Tibial nerve (tissue), 4 donors: ENCODE measurements at regions not wholly inside any gene's neighbourhood (a gene's known extent, or its start where the extent isn't known, plus 50 kb on each side); places are given as distances from the start of the nearest gene placed in this dataset.

ENCODE experiments used
- DNase-seq, 2 donors: peaks; one replicate each; pipeline ENCODE4 v3.0.0-alpha.2; 2019; ENCODE audit warnings: low spot score in 2 of 2
- H3K27ac ChIP-seq, 4 donors: fragments of 200-600 bp; sonication (generic) in 3 of 4; one replicate each; pipeline ENCODE4 v1.5.1; 2017 to 2019; ENCODE audit warnings: mild to moderate bottlenecking in 1 of 4
- H3K27me3 ChIP-seq, 2 donors: fragments of 200-600 bp; sonication (generic) in 1 of 2; one replicate each; pipeline versions ENCODE4 v1.5.1 to v1.6.0; 2017 to 2019
- H3K36me3 ChIP-seq, 3 donors: fragments of 200-600 bp; sonication (generic); one replicate each; pipeline ENCODE4 v1.5.1; 2018 to 2019
- H3K4me1 ChIP-seq, 4 donors: fragments of 200-600 bp; sonication (generic) in 3 of 4; one replicate each; pipeline ENCODE4 v1.5.1; 2017 to 2019
- H3K4me3 ChIP-seq, 4 donors: fragments of 200-600 bp; sonication (generic) in 3 of 4; one replicate each; pipeline ENCODE4 v1.5.1; 2017 to 2019; ENCODE audit warnings: mild to moderate bottlenecking in 1 of 4, moderate library complexity in 1 of 4
- H3K9me3 ChIP-seq, 4 donors: fragments of 200-600 bp; sonication (generic) in 3 of 4; one replicate each; pipeline ENCODE4 v1.5.1; 2017 to 2019
- CTCF ChIP-seq, 5 experiments: fragments of 200-600 bp in 3 of 5; fragments of 450-650 bp in 2 of 5; sonication (generic) in 3 of 5; IDR thresholded peaks; one replicate each; pipeline ENCODE4 v1.5.1; 2016 to 2019; ENCODE audit warnings: antibody characterized with exemption in 5 of 5, mild to moderate bottlenecking in 3 of 5, moderate library complexity in 2 of 5
- EP300 ChIP-seq, 2 donors: sonication (generic); formaldehyde crosslinking; IDR thresholded peaks; one replicate each; pipeline ENCODE4 v1.6.1; 2017; ENCODE audit warnings: antibody characterized with exemption in 2 of 2, mild to moderate bottlenecking in 1 of 2
- POLR2A ChIP-seq, 2 donors: fragments of 450-650 bp; IDR thresholded peaks; one replicate each; pipeline ENCODE4 v1.6.1; 2017; ENCODE audit warnings: antibody characterized with exemption in 2 of 2, mild to moderate bottlenecking in 2 of 2, moderate library complexity in 2 of 2
- WGBS, 2 donors: methylation state at CpG; one replicate each; pipeline ENCODE4 v1.1.5; 2018; 5-methylcytosine and 5-hydroxymethylcytosine counted together

DNA sequence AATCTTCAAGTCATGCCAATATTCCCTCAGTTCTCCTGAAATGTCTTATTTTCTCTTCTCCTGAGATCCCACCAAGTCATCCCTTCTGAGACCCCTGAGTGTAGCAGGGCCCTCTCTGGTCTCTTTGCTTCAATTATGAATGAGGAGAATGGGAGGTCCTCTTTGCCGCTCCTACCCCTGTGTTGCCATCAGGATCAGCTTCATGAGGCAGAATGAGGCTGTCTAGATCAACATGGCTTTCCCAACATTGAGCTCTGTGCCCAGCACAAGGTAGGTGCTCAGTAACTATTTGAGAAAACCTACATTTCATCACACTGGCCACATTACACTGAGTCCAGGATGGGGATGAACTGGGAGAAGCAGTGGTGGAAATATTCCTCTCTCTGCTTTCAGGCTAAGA lies 107.2 kb downstream of the ZNF280B start:
- no peak overlapping the region for H3K4me3 ChIP-seq
- H3K36me3 ChIP-seq = no peaks in the 10 kb centered on the region
- peaks cover 0 to 3% of the 10 kb centered on the region in 2 donors for H3K27me3 ChIP-seq
- peaks cover 0 to 11% (median 0%) of the 10 kb centered on the region in 4 donors for H3K4me1 ChIP-seq
- no peak for TF ChIP-seq CTCF (IDR thresholded peaks at IDR 0.05)
- TF ChIP-seq EP300 (IDR thresholded peaks at IDR 0.05) = no peak
- no peak for TF ChIP-seq POLR2A (IDR thresholded peaks at IDR 0.05)
- H3K9me3 ChIP-seq = no peaks in the 10 kb centered on the region
- H3K27ac ChIP-seq = no peak overlapping the region
- 90 to 100% methylated on average over 1 of the region's 1 CpG for WGBS, 2 donors
- no peak for DNase-seq

GRCh38 chr22:22403306-22403705 lies 105.2 kb downstream of the ZNF280B start:
- TF ChIP-seq EP300 (IDR thresholded peaks at IDR 0.05) = no peak
- no peak for TF ChIP-seq POLR2A (IDR thresholded peaks at IDR 0.05)
- TF ChIP-seq CTCF (IDR thresholded peaks at IDR 0.05) = no peak
- H3K36me3 ChIP-seq = no peaks in the 10 kb centered on the region
- no peaks in the 10 kb centered on the region for H3K4me1 ChIP-seq
- H3K9me3 ChIP-seq = no peaks in the 10 kb centered on the region
- no peaks in the 10 kb centered on the region for H3K27me3 ChIP-seq
- H3K4me3 ChIP-seq = no peak overlapping the region
- H3K27ac ChIP-seq = no peak overlapping the region
- no peak for DNase-seq
- WGBS, 2 donors = 58 to 59% methylated on average over 6 of the region's 6 CpGs

DNA sequence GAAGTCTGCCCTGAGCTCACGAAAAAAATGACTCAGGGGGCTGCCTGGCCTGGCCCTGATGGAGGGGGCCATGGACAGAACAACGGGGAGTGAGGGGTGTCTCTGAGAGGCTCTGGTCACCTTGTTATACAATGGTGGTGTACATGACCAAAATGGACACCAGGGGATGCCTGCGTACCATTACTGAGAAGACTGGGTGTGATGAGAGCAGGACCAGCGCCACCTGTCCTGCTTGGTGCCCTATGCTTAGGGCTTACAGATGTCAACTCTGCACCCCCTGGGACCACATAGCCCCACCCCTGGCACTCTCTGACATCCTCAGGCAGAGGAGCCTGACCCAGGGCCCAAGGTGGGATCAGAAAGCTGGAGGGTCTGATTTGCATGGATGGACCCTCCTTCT lies 104.8 kb downstream of the ZNF280B start:
- WGBS, 2 donors = 79 to 81% methylated on average over 4 of the region's 4 CpGs
- Histone ChIP-seq H3K27ac (no peak overlapping the region), H3K4me3 (no peak overlapping the region), H3K9me3 (no peaks in the 10 kb centered on the region), H3K36me3 (no peaks in the 10 kb centered on the region), H3K27me3 (no peaks in the 10 kb centered on the region), H3K4me1 (no peaks in the 10 kb centered on the region)
- no peak for TF ChIP-seq CTCF (IDR thresholded peaks at IDR 0.05)
- no peak for TF ChIP-seq EP300 (IDR thresholded peaks at IDR 0.05)
- no peak for TF ChIP-seq POLR2A (IDR thresholded peaks at IDR 0.05)
- no peak for DNase-seq

GRCh38 chr22:22404598-22405284 lies 103.8 kb downstream of the ZNF280B start:
- Histone ChIP-seq H3K27ac (no peak overlapping the region), H3K9me3 (no peaks in the 10 kb centered on the region), H3K27me3 (no peaks in the 10 kb centered on the region), H3K36me3 (no peaks in the 10 kb centered on the region), H3K4me3 (no peak overlapping the region), H3K4me1 (no peaks in the 10 kb centered on the region)
- TF ChIP-seq CTCF (IDR thresholded peaks at IDR 0.05) (no peak), EP300 (IDR thresholded peaks at IDR 0.05) (no peak), POLR2A (IDR thresholded peaks at IDR 0.05) (no peak)
- DNase-seq = no peak
- 66 to 76% methylated on average over 7 of the region's 8 CpGs for WGBS, 2 donors

- 60 to 70% methylated on average over 5 of the region's 5 CpGs for WGBS, 2 donors
- TF ChIP-seq EP300 (IDR thresholded peaks at IDR 0.05) (no peak), POLR2A (IDR thresholded peaks at IDR 0.05) (no peak), CTCF (IDR thresholded peaks at IDR 0.05) (no peak)
- DNase-seq = no peak
These were observed 102.0 kb downstream of the ZNF280B start for GRCh38 chr22:22406445-22407027.

More at GRCh38 chr22:22406445-22407027, 102.0 kb downstream of the ZNF280B start:
- no peak overlapping the region for H3K27ac ChIP-seq
- no peak overlapping the region for H3K4me3 ChIP-seq
- no peaks in the 10 kb centered on the region for H3K9me3 ChIP-seq
- H3K36me3 ChIP-seq = no peaks in the 10 kb centered on the region
- no peaks in the 10 kb centered on the region for H3K27me3 ChIP-seq
- no peaks in the 10 kb centered on the region for H3K4me1 ChIP-seq
